WTC11 (cell line): ENCODE measurements at regions not wholly inside any gene's neighbourhood (a gene's known extent, or its start where the extent isn't known, plus 50 kb on each side); places are given as distances from the start of the nearest gene placed in this dataset.

ENCODE experiments used
- ATAC-seq: fragments of 200-7000 bp; cut with Tn5 transposase; 2 replicates; pipeline ENCODE4 v1.10.0; 2021; ENCODE audit warnings: mild to moderate bottlenecking, moderate library complexity
- CTCF ChIA-PET: fragments of 300-600 bp; sonication (Branson Sonifier 250); formaldehyde crosslinking; loops from one replicate; lab custom pipeline; 2021; ENCODE audit warnings: antibody characterized with exemption; lab: Charles Lee
- POLR2A ChIA-PET: fragments of 350-600 bp; sonication (Branson Sonifier 250); formaldehyde crosslinking; loops from one replicate; lab custom pipeline; 2021; ENCODE audit warnings: antibody characterized with exemption; lab: Charles Lee
- DNase-seq: peaks from one replicate; pipeline ENCODE4 v3.0.0; 2021; ENCODE audit warnings: low spot score
- H3K27ac Mint-ChIP-seq: 2 replicates; pipeline ENCODE4 v1.8.0; 2021; ENCODE audit warnings: mixed read lengths
- H3K27me3 Mint-ChIP-seq: 2 replicates; pipeline ENCODE4 v1.8.0; 2021; ENCODE audit warnings: low read depth, mild to moderate bottlenecking, moderate library complexity, mixed read lengths
- H3K36me3 Mint-ChIP-seq: 2 replicates; pipeline ENCODE4 v1.8.0; 2021; ENCODE audit warnings: mixed read lengths
- H3K4me1 Mint-ChIP-seq: 2 replicates; pipeline ENCODE4 v1.8.0; 2022; ENCODE audit warnings: mixed read lengths
- H3K4me3 Mint-ChIP-seq: 2 replicates; pipeline ENCODE4 v1.8.0; 2021; ENCODE audit warnings: mild to moderate bottlenecking, moderate library complexity, mixed read lengths
- H3K9me3 Mint-ChIP-seq: 2 replicates; pipeline ENCODE4 v1.8.0; 2021; ENCODE audit warnings: mixed read lengths
- AFF4 ChIP-seq: sonication (generic); formaldehyde crosslinking; IDR thresholded peaks from 2 replicates; pipeline ENCODE4 v1.8.1; 2023; ENCODE audit warnings: mild to moderate bottlenecking, missing genetic modification reagents, borderline replicate concordance
- CBFB ChIP-seq: sonication (generic); formaldehyde crosslinking; IDR thresholded peaks from 2 replicates; pipeline ENCODE4 v1.8.1; 2022; ENCODE audit warnings: mild to moderate bottlenecking, low read depth, missing genetic modification reagents
- CREB1 ChIP-seq: sonication (generic); formaldehyde crosslinking; IDR thresholded peaks from 2 replicates; pipeline ENCODE4 v1.8.0; 2023; ENCODE audit warnings: mild to moderate bottlenecking, missing genetic modification reagents
- E2F1 ChIP-seq: sonication (generic); formaldehyde crosslinking; IDR thresholded peaks from 2 replicates; pipeline ENCODE4 v1.8.0; 2022; ENCODE audit warnings: mild to moderate bottlenecking, missing genetic modification reagents
- EMX1 ChIP-seq: fragments of 250-450 bp; sonication (Bioruptor Pico); IDR thresholded peaks from 2 replicates; pipeline ENCODE4 v1.8.0; 2021; ENCODE audit warnings: mild to moderate bottlenecking
- ETV6 ChIP-seq: sonication (generic); formaldehyde crosslinking; IDR thresholded peaks from 2 replicates; pipeline ENCODE4 v1.8.1; 2022; ENCODE audit warnings: mild to moderate bottlenecking, missing genetic modification reagents
- GABPB1 ChIP-seq: sonication (generic); formaldehyde crosslinking; IDR thresholded peaks from 2 replicates; pipeline ENCODE4 v1.8.1; 2023; ENCODE audit warnings: mild to moderate bottlenecking, missing genetic modification reagents
- GTF2I ChIP-seq: fragments of 250-450 bp; sonication (Bioruptor Pico); conservative IDR thresholded peaks from 2 replicates; pipeline ENCODE4 v1.4.0; 2021; ENCODE audit warnings: mild to moderate bottlenecking
- MYBL2 ChIP-seq: sonication (generic); formaldehyde crosslinking; IDR thresholded peaks from 2 replicates; pipeline ENCODE4 v1.8.1; 2023; ENCODE audit warnings: mild to moderate bottlenecking, moderate library complexity, missing genetic modification reagents
- NFE2L1 ChIP-seq: sonication (generic); formaldehyde crosslinking; IDR thresholded peaks from 2 replicates; pipeline ENCODE4 v1.8.1; 2023; ENCODE audit warnings: missing genetic modification reagents
- NFYB ChIP-seq: sonication (generic); formaldehyde crosslinking; conservative IDR thresholded peaks from 2 replicates; pipeline ENCODE4 v1.8.0; 2022; ENCODE audit warnings: low read depth, missing genetic modification reagents
- NR2C2 ChIP-seq: sonication (generic); formaldehyde crosslinking; IDR thresholded peaks from 2 replicates; pipeline ENCODE4 v1.8.0; 2022; ENCODE audit warnings: mild to moderate bottlenecking, missing genetic modification reagents
- NR3C1 ChIP-seq: sonication (generic); formaldehyde crosslinking; conservative IDR thresholded peaks from 2 replicates; pipeline ENCODE4 v1.8.1; 2023; ENCODE audit warnings: low read depth, mild to moderate bottlenecking, missing genetic modification reagents
- OVOL2 ChIP-seq: fragments of 250-450 bp; sonication (Bioruptor Pico); IDR thresholded peaks from 2 replicates; pipeline ENCODE4 v1.9.0; 2021; ENCODE audit warnings: mild to moderate bottlenecking, borderline replicate concordance
- RELA ChIP-seq: sonication (generic); formaldehyde crosslinking; IDR thresholded peaks from 2 replicates; pipeline ENCODE4 v1.8.1; 2022; ENCODE audit warnings: missing genetic modification reagents, mild to moderate bottlenecking, borderline replicate concordance
- SMAD3 ChIP-seq: sonication (generic); formaldehyde crosslinking; IDR thresholded peaks from 2 replicates; pipeline ENCODE4 v1.8.0; 2022; ENCODE audit warnings: missing genetic modification reagents, mild to moderate bottlenecking, borderline replicate concordance
- SMAD4 ChIP-seq: sonication (generic); formaldehyde crosslinking; IDR thresholded peaks from 2 replicates; pipeline ENCODE4 v1.8.0; 2022; ENCODE audit warnings: mild to moderate bottlenecking, missing genetic modification reagents
- SOX15 ChIP-seq: fragments of 250-450 bp; sonication (Bioruptor Pico); IDR thresholded peaks from 2 replicates; pipeline ENCODE4 v1.9.0; 2021; ENCODE audit warnings: mild to moderate bottlenecking
- TCF7 ChIP-seq: sonication (generic); formaldehyde crosslinking; IDR thresholded peaks from 2 replicates; pipeline ENCODE4 v1.8.0; 2022; ENCODE audit warnings: mild to moderate bottlenecking, low read depth, missing genetic modification reagents, moderate library complexity
- USF1 ChIP-seq: sonication (generic); formaldehyde crosslinking; IDR thresholded peaks from 2 replicates; pipeline ENCODE4 v1.8.0; 2022; ENCODE audit warnings: mild to moderate bottlenecking, missing genetic modification reagents
- ZMAT4 ChIP-seq: fragments of 250-450 bp; sonication (Bioruptor Pico); IDR thresholded peaks from 2 replicates; pipeline ENCODE4 v1.9.0; 2021; ENCODE audit warnings: mild to moderate bottlenecking
- ZNF121 ChIP-seq: sonication (generic); formaldehyde crosslinking; IDR thresholded peaks from 2 replicates; pipeline ENCODE4 v1.8.0; 2023; ENCODE audit warnings: missing genetic modification reagents
- ZNF138 ChIP-seq: sonication (generic); formaldehyde crosslinking; conservative IDR thresholded peaks from 2 replicates; pipeline ENCODE4 v1.8.1; 2022; ENCODE audit warnings: mild to moderate bottlenecking, moderate library complexity, missing genetic modification reagents
- ZNF232 ChIP-seq: sonication (generic); formaldehyde crosslinking; IDR thresholded peaks from 2 replicates; pipeline ENCODE4 v1.8.0; 2022; ENCODE audit warnings: mild to moderate bottlenecking, missing genetic modification reagents
- TF ChIP-seq, protein P1 (sequence below): fragments of 250-450 bp; sonication (Bioruptor Pico); IDR thresholded peaks from 2 replicates; pipeline ENCODE4 v2.1.2; 2022; ENCODE audit warnings: mild to moderate bottlenecking, moderate library complexity
- TF ChIP-seq, protein P2 (sequence below): sonication (generic); formaldehyde crosslinking; IDR thresholded peaks from 2 replicates; pipeline ENCODE4 v1.8.0; 2022; ENCODE audit warnings: mild to moderate bottlenecking, missing genetic modification reagents

GRCh38 chr3:29070959-29071634 lies 209.8 kb upstream of the RBMS3 start:
- H3K27ac Mint-ChIP-seq, result no peak overlapping the region
- TF ChIP-seq SMAD4 (CRISPR knock-in tag) (no peak), ZMAT4 (no peak), OVOL2 (CRISPR knock-in tag) (no peak), NR3C1 (CRISPR knock-in tag) (no peak), ETV6 (CRISPR knock-in tag) (no peak)

DNA sequence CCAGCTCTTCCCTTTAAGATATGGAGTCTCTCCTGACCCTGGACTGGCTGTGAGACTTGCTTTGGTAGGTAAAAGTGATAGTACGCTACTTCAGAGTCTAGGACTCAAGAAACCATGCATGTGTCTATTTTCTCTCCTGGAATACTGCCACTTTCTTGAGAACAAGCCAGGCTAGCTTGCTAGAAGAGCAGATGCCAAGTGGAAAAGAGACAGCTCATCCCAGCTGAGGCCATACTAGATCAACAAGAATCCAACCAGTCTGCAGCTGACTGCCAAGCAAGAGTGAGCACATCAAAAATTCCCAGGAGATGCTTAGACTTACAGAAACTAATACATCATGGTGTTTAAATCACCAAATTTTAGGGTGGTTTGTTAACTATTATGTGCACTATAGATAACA lies 208.3 kb upstream of the RBMS3 start:
- Mint-ChIP-seq H3K27ac (no peak overlapping the region), H3K4me1 (peaks cover 10% of the 10 kb centered on the region; the same call in 1 of the 2 replicates), H3K4me3 (no peak overlapping the region), H3K36me3 (no peaks in the 10 kb centered on the region), H3K27me3 (no peaks in the 10 kb centered on the region), H3K9me3 (peaks cover 8% of the 10 kb centered on the region; the same call in 1 of the 2 replicates)
- ATAC-seq (no peak), DNase-seq (no peak)
- CTCF ChIA-PET, result no interaction called here
- POLR2A ChIA-PET, result no interaction called here
- TF ChIP-seq ZNF232 (CRISPR knock-in tag), result no peak
- no peak for TF ChIP-seq MYBL2 (CRISPR knock-in tag)
- no peak for TF ChIP-seq SMAD3 (CRISPR knock-in tag)
- TF ChIP-seq, all 79 proteins: peak for 0

More at GRCh38 chr3:29070959-29071634, 209.8 kb upstream of the RBMS3 start:
- DNase-seq (no peak), ATAC-seq (no peak)
- H3K4me3 Mint-ChIP-seq, result no peak overlapping the region
- peaks cover 8% of the 10 kb centered on the region; the same call in 1 of the 2 replicates for H3K9me3 Mint-ChIP-seq
- ChIA-PET CTCF (no interaction called here), POLR2A (no interaction called here)
- peaks cover 10% of the 10 kb centered on the region; the same call in 1 of the 2 replicates for H3K4me1 Mint-ChIP-seq
- no peaks in the 10 kb centered on the region for H3K27me3 Mint-ChIP-seq
- no peaks in the 10 kb centered on the region for H3K36me3 Mint-ChIP-seq

DNA sequence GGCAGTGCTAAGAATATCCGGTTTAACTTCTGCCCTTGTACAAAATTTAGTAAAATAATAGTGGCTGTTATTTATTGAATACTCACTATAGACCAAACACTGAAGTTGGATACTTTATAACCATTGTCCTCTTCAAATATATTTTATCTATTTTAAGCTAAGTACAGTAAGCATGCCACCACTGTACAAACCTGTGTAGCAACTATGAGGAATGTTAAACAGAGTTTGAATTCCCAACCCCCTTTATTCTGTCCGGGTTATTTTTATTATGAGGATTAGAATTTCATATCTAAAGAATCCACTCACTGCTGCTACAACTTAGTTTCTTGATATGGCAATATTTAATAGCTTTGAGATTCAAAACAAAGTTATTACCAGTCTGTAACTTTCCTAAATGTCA lies 203.5 kb upstream of the RBMS3 start:
- Mint-ChIP-seq H3K4me1 (no peaks in the 10 kb centered on the region), H3K27me3 (no peaks in the 10 kb centered on the region), H3K4me3 (no peak overlapping the region), H3K27ac (no peak overlapping the region), H3K9me3 (peaks cover 10% of the 10 kb centered on the region), H3K36me3 (no peaks in the 10 kb centered on the region)
- ATAC-seq (no peak), DNase-seq (no peak)
- POLR2A ChIA-PET, result no interaction called here
- CTCF ChIA-PET, result no interaction called here
- TF ChIP-seq CBFB (CRISPR knock-in tag) (no peak), SOX15 (CRISPR knock-in tag) (no peak), NR2C2 (CRISPR knock-in tag) (no peak), NFE2L1 (CRISPR knock-in tag) (no peak), CREB1 (CRISPR knock-in tag) (no peak), E2F1 (CRISPR knock-in tag) (no peak), GTF2I (CRISPR knock-in tag) (no peak), TCF7 (CRISPR knock-in tag) (no peak), USF1 (CRISPR knock-in tag) (no peak), ZNF138 (CRISPR knock-in tag) (no peak), GABPB1 (CRISPR knock-in tag) (no peak), ZNF121 (CRISPR knock-in tag) (no peak), AFF4 (CRISPR knock-in tag) (no peak), NFYB (CRISPR knock-in tag) (no peak), RELA (CRISPR knock-in tag) (no peak), EMX1 (CRISPR knock-in tag) (no peak)
- TF ChIP-seq, protein P1, sequence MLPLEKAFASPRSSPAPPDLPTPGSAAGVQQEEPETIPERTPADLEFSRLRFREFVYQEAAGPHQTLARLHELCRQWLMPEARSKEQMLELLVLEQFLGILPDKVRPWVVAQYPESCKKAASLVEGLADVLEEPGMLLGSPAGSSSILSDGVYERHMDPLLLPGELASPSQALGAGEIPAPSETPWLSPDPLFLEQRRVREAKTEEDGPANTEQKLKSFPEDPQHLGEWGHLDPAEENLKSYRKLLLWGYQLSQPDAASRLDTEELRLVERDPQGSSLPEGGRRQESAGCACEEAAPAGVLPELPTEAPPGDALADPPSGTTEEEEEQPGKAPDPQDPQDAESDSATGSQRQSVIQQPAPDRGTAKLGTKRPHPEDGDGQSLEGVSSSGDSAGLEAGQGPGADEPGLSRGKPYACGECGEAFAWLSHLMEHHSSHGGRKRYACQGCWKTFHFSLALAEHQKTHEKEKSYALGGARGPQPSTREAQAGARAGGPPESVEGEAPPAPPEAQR, result no peak
- TF ChIP-seq, protein P2, sequence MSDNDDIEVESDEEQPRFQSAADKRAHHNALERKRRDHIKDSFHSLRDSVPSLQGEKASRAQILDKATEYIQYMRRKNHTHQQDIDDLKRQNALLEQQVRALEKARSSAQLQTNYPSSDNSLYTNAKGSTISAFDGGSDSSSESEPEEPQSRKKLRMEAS (CRISPR knock-in tag), result no peak
